HEK293 (cell line): ENCODE measurements at regions not wholly inside any gene's neighbourhood (a gene's known extent, or its start where the extent isn't known, plus 50 kb on each side); places are given as distances from the start of the nearest gene placed in this dataset.

Experiments
- YY1 ChIP-seq: fragments of 450-650 bp; formaldehyde crosslinking; IDR thresholded peaks from 2 replicates; pipeline ENCODE4 v1.5.1; 2018; ENCODE audit warnings: missing biosample characterization, missing genetic modification characterization
- ZBTB48 ChIP-seq: fragments of 450-650 bp; formaldehyde crosslinking; IDR thresholded peaks from 2 replicates; pipeline ENCODE4 v1.5.1; 2016; ENCODE audit warnings: missing biosample characterization, missing genetic modification characterization
- ZNF747 ChIP-seq: fragments of 450-650 bp; formaldehyde crosslinking; IDR thresholded peaks from 2 replicates; pipeline ENCODE4 v1.5.1; 2016; ENCODE audit warnings: missing biosample characterization, missing genetic modification characterization
- TF ChIP-seq, protein P1 (sequence below): fragments of 450-650 bp; formaldehyde crosslinking; IDR thresholded peaks from 2 replicates; pipeline ENCODE4 v1.5.1; 2016; ENCODE audit warnings: missing biosample characterization, missing genetic modification characterization

DNA sequence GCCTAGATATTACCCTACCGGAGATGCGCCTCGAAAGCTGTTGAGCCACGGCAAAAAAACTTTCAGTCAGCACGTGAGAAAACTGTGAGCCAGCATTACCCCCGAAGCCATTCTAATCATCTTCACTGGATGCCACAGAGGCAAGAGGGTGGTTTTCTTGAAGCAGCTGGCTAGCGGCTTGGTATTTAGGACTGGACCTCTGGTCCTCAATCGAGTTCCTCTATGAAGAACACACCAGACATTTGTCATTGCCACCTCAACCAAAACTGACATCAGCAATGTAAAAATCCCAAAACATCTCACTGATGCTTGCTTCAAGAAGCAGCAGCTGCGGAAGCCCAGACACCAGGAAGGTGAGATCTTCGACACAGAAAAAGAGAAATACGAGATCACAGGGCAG is 52.8 kb upstream of the SLC66A3 start:
- TF ChIP-seq, protein P1, sequence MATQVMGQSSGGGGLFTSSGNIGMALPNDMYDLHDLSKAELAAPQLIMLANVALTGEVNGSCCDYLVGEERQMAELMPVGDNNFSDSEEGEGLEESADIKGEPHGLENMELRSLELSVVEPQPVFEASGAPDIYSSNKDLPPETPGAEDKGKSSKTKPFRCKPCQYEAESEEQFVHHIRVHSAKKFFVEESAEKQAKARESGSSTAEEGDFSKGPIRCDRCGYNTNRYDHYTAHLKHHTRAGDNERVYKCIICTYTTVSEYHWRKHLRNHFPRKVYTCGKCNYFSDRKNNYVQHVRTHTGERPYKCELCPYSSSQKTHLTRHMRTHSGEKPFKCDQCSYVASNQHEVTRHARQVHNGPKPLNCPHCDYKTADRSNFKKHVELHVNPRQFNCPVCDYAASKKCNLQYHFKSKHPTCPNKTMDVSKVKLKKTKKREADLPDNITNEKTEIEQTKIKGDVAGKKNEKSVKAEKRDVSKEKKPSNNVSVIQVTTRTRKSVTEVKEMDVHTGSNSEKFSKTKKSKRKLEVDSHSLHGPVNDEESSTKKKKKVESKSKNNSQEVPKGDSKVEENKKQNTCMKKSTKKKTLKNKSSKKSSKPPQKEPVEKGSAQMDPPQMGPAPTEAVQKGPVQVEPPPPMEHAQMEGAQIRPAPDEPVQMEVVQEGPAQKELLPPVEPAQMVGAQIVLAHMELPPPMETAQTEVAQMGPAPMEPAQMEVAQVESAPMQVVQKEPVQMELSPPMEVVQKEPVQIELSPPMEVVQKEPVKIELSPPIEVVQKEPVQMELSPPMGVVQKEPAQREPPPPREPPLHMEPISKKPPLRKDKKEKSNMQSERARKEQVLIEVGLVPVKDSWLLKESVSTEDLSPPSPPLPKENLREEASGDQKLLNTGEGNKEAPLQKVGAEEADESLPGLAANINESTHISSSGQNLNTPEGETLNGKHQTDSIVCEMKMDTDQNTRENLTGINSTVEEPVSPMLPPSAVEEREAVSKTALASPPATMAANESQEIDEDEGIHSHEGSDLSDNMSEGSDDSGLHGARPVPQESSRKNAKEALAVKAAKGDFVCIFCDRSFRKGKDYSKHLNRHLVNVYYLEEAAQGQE (tag by site-specific recombination), result no peak
- no peak for TF ChIP-seq ZNF747 (tag by site-specific recombination)
- TF ChIP-seq ZBTB48 (tag by site-specific recombination), result no peak
- TF ChIP-seq YY1 (tag by site-specific recombination), result no peak
